SK-MEL-5 (cell line): ENCODE measurements at regions not wholly inside any gene's neighbourhood (a gene's known extent, or its start where the extent isn't known, plus 50 kb on each side); places are given as distances from the start of the nearest gene placed in this dataset.
A peak's percentile ranks its signal among the peaks of the same experiment; 100 is the strongest.

Source experiments
- DNase-seq: peaks from one replicate; pipeline ENCODE4 v3.0.0-alpha.2; 2016; ENCODE audit warnings: low read depth, low spot score
- in situ Hi-C: cut with HindIII; loops from 2 replicates; pipeline ENCODE4 v1.10.0; 2016; ENCODE audit warnings: low sequenced_read_pairs, high pct_unique_total_duplicates, low pct_unique_long_range_greater_than_20kb

DNA sequence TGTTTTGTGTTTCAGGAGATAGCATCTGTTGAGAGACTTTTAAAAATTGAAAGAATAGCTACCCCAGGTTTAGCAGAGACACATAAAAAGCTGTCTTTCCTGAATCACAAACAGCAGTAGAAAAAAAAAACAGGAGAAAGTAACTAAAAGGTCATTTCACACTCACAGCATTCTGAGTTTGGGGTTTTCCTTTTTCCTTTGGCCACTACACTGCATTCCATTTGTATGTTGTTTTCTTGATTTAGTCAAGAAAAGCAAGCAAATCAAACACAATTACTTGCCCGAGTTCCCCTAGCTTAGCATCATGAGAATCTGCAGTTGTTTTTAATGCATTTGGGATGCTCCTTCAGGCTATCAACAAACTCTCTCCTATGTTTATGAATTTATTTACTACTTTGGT, 161.0 kb downstream of the KCTD12 start:
- no peak for DNase-seq
- in situ Hi-C loops = no loop called here

DNA sequence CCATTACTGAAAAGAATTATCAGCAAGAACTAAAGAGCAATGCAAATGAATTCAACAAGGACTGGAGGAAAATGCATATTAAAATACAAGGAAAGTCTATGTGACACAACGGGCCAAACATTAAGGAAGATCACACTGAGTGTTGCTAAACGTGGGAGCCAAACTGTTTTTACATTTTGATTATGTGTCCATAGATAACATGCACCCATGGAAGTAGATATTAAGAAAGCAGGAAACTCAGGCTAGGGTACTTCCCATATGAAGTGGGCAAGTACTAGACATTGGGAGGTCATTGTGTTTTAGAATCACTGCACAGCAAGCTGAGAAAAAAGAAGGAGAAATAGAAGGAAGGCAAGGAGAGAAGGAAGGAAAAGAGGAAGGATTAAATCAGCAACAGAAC, 161.8 kb downstream of the KCTD12 start:
- no peak for DNase-seq
- in situ Hi-C loops = no loop called here

GRCh38 chr13:76723551-76724232, 162.5 kb downstream of the KCTD12 start:
- in situ Hi-C loops = no loop called here
- DNase-seq = no peak

DNA sequence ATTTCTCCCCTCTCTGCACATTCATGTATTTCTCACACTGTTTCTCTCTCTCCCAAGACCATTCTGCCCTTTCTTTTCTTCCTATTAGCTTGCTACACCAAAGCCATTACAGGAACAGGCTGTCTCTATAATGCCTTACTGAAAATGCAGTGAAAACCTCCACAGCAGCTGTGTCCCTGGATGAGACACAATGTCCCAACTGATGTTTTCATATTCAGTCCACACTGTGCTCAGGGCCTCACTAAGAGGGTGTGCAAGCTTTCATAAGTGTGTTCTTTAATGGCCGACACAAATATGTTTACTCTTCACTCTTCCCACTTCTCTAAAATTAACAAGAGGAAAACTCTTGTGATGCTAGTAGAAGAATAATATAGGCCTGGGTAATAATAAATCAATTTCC, 163.4 kb downstream of the KCTD12 start:
- in situ Hi-C loops = no loop called here
- DNase-seq = no peak

- in situ Hi-C loops = no loop called here
- DNase-seq = no peak
Measured at GRCh38 chr13:76720821-76721220, 165.4 kb downstream of the KCTD12 start.

GRCh38 chr13:76720416-76720815, 165.8 kb downstream of the KCTD12 start:
- in situ Hi-C loops = no loop called here
- DNase-seq = no peak

GRCh38 chr13:76719955-76720354, 166.2 kb downstream of the KCTD12 start:
- in situ Hi-C loops = no loop called here
- no peak for DNase-seq

- DNase-seq = no peak
- in situ Hi-C loops = no loop called here
Measured at GRCh38 chr13:76717092-76717491, 169.1 kb downstream of the KCTD12 start.

GRCh38 chr13:76715621-76716020, 170.6 kb downstream of the KCTD12 start:
- DNase-seq = no peak
- in situ Hi-C loops = no loop called here

- DNase-seq = no peak
- in situ Hi-C loops = no loop called here
Measured at GRCh38 chr13:76715075-76715474, 171.1 kb downstream of the KCTD12 start.

- no peak for DNase-seq
- in situ Hi-C loops = no loop called here
Measured at GRCh38 chr13:76713280-76713679, 172.9 kb downstream of the KCTD12 start.

- in situ Hi-C loops = no loop called here
- DNase-seq = no peak
Measured at GRCh38 chr13:76711550-76712182, 174.5 kb downstream of the KCTD12 start.

DNA sequence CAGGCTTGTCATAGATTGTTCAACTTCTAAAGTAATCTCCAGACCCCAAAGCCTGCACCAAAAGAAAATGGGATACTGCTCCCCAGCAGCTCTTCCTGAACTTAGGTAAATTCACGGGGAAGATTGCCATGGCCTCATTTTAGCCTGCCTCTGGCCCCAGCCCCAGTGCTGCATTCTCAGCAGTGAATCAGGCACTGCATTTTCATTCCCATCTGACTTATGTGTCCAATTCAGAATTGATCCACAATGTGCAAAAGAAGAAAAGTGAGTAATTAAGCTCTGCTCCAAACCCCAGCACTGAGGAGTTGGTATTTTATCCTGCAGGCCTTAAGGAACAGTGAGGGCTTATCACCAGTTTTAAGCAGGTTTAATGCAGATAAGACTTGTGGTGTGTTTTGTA, 176.4 kb downstream of the KCTD12 start:
- DNase-seq = no peak
- in situ Hi-C loops = no loop called here

- in situ Hi-C loops = no loop called here
- DNase-seq = no peak
Measured at GRCh38 chr13:76708138-76708688, 178.0 kb downstream of the KCTD12 start.

DNA sequence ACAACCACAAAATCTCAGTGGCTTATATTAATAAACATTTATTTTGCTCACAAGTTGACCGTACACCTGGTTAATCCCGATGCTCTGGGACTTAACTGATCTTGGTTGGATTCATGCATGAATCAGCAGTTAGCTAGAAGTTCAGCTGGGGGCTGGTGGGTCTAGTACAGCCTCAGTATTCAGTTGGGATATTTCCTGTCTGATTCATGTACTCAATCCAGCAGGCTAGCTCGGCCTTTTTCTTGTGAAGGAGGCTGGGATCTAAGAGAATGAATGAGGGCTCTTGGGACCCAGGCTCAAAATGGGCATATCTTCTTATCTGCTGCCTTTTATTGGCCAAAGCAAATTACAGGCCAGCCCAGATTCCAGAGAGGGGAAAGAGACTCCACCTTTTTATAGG, 178.8 kb downstream of the KCTD12 start:
- DNase-seq = no peak
- in situ Hi-C loops = no loop called here

GRCh38 chr13:76703621-76704288, 182.4 kb downstream of the KCTD12 start:
- in situ Hi-C loops = no loop called here
- no peak for DNase-seq

- in situ Hi-C loops = no loop called here
- DNase-seq = no peak
Measured at GRCh38 chr13:76703216-76703615, 183.0 kb downstream of the KCTD12 start.

DNA sequence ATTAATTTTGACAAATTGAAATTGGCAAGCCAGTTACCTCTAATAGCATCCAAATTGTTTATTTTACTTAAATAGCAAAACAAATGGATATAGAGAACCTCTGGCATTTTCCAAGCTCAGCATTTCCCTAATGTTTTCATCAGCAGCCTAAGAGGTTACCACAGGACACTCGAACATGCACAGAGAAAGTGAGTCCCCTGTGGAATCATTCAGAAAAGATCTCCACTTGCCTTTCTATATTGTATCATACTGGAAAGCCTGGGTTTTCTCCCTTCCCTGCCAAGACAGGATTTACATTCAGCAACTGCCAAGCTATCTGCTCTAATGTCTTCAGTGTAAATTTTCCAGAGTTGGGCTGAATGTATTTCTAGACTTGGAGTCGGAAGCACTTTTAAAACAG, 188.9 kb downstream of the KCTD12 start:
- DNase-seq = no peak
- in situ Hi-C loops = no loop called here

DNA sequence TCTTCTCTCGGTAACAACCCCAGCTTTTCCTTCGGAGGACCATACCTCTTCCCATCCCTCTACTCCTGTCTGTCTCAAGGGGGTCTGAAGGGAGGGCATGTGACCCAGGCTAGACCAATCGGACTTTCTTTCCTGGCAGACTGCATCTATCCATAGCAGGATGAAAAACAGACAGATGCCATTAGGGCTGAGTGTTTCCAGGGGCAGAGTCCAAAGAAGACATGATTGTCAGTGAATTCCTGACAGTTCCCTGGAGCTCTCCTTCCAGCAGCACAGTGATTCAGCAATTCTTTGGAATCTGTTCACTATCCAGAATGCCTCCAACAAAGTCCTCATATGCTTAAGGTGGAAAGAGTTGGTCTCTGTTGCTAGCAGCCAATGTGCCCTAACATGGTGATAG, 189.8 kb downstream of the KCTD12 start:
- in situ Hi-C loops = no loop called here
- DNase-seq = peak; percentile 8
